Activated CD8-positive, alpha-beta memory T cell treated with anti-CD3 and anti-CD28 coated beads, Interleukin-2, amount 50 U/mL, for 24 hours (primary cell): ENCODE measurements at regions not wholly inside any gene's neighbourhood (a gene's known extent, or its start where the extent isn't known, plus 50 kb on each side); places are given as distances from the start of the nearest gene placed in this dataset.
"Not testable (repeated sequence)": the region's sequence is repeated elsewhere in the genome, so short reads cannot be mapped to it uniquely, and the experiment has no call there.

Source experiments
- DNase-seq: peaks from one replicate; pipeline ENCODE4 v3.0.0-alpha.2; 2020; ENCODE audit errors: extremely low read depth

- DNase-seq = no peak
These were observed 54.5 kb downstream of the IRX5 start for GRCh38 chr16:54985156-54985555.

GRCh38 chr16:54985668-54986067 lies 55.0 kb downstream of the IRX5 start:
- no peak for DNase-seq

- DNase-seq = no peak
These were observed 55.7 kb downstream of the IRX5 start for GRCh38 chr16:54986409-54986808.

GRCh38 chr16:54987081-54987480 lies 56.4 kb downstream of the IRX5 start:
- DNase-seq = no peak

- DNase-seq = no peak
These were observed 60.9 kb downstream of the IRX5 start for GRCh38 chr16:54991525-54991924.

- not testable (repeated sequence) for DNase-seq
These were observed 61.3 kb downstream of the IRX5 start for GRCh38 chr16:54991946-54992345.

- DNase-seq = no peak
These were observed 62.6 kb downstream of the IRX5 start for GRCh38 chr16:54993106-54993895.

GRCh38 chr16:54996186-54996585 lies 65.5 kb downstream of the IRX5 start:
- no peak for DNase-seq

- no peak for DNase-seq
These were observed 68.2 kb downstream of the IRX5 start for GRCh38 chr16:54998834-54999233.

GRCh38 chr16:54999481-54999880 lies 68.8 kb downstream of the IRX5 start:
- no peak for DNase-seq

GRCh38 chr16:55000595-55000994 lies 69.9 kb downstream of the IRX5 start:
- DNase-seq = no peak

- DNase-seq = no peak
These were observed 71.3 kb downstream of the IRX5 start for GRCh38 chr16:55001931-55002330.

GRCh38 chr16:55002419-55002818 lies 71.8 kb downstream of the IRX5 start:
- no peak for DNase-seq

- no peak for DNase-seq
These were observed 72.6 kb downstream of the IRX5 start for GRCh38 chr16:55003306-55003705.

GRCh38 chr16:55003916-55004315 lies 73.3 kb downstream of the IRX5 start:
- no peak for DNase-seq

GRCh38 chr16:55007504-55007903 lies 76.8 kb downstream of the IRX5 start:
- DNase-seq = no peak

- DNase-seq = no peak
These were observed 78.3 kb downstream of the IRX5 start for GRCh38 chr16:55008836-55009510.

GRCh38 chr16:55009581-55009980 lies 78.9 kb downstream of the IRX5 start:
- DNase-seq = no peak

- DNase-seq = no peak
These were observed 80.0 kb downstream of the IRX5 start for GRCh38 chr16:55010492-55011160.

- DNase-seq = no peak
These were observed 81.7 kb downstream of the IRX5 start for GRCh38 chr16:55012362-55012761.

- no peak for DNase-seq
These were observed 82.1 kb downstream of the IRX5 start for GRCh38 chr16:55012793-55013192.

GRCh38 chr16:55014022-55014421 lies 83.4 kb downstream of the IRX5 start:
- no peak for DNase-seq
